B cell (primary cell): ENCODE measurements at regions not wholly inside any gene's neighbourhood (a gene's known extent, or its start where the extent isn't known, plus 50 kb on each side); places are given as distances from the start of the nearest gene placed in this dataset.

Source experiments
- ATAC-seq: fragments of 200-7000 bp; cut with Tn5 transposase; one replicate; pipeline ENCODE4 v1.10.0; 2021; ENCODE audit warnings: low read depth, mild to moderate bottlenecking, moderate number of reproducible peaks, moderate library complexity
- CTCF ChIA-PET: fragments of 350-600 bp; sonication (Branson Sonifier 250); formaldehyde crosslinking; loops from one replicate; lab custom pipeline; 2021; ENCODE audit warnings: antibody characterized with exemption, inconsistent platforms; lab: Charles Lee
- POLR2A ChIA-PET: fragments of 350-600 bp; sonication (Branson Sonifier 250); formaldehyde crosslinking; loops from one replicate; lab custom pipeline; 2021; ENCODE audit warnings: antibody characterized with exemption; lab: Charles Lee
- DNase-seq: peaks from one replicate; pipeline ENCODE4 v3.0.0; 2013
- H2AFZ ChIP-seq: 2 replicates; pipeline ENCODE4 v1.6.1; 2012; ENCODE audit warnings: mild to moderate bottlenecking, low read depth, low read length; ENCODE audit not compliant: insufficient read depth, poor library complexity, severe bottlenecking
- H3K27ac ChIP-seq, 2 donors: 1 replicate in 1 of 2; 2 replicates in 1 of 2; pipeline ENCODE4 v1.5.1; 2012 to 2013; ENCODE audit warnings: low read length in 2 of 2, mild to moderate bottlenecking in 2 of 2, moderate library complexity in 1 of 2
- H3K27me3 ChIP-seq, 4 experiments: fragments of 200-600 bp in 1 of 4; sonication (generic) in 1 of 4; replicated peaks in 1 of 4; 1 replicate in 2 of 4; 2 replicates in 2 of 4; pipeline versions ENCODE4 v1.6.1 to v1.7.0; 2013 to 2016; ENCODE audit warnings: low read length in 3 of 4, mild to moderate bottlenecking in 2 of 4, mixed read lengths in 1 of 4, moderate library complexity in 1 of 4; ENCODE audit not compliant: insufficient read depth in 4 of 4, control insufficient read depth in 3 of 4; ENCODE audit errors: control extremely low read depth in 1 of 4
- H3K36me3 ChIP-seq, 2 experiments: replicated peaks in 1 of 2; 1 replicate in 1 of 2; 2 replicates in 1 of 2; pipeline versions ENCODE4 v1.6.1 to v1.7.1; 2013; ENCODE audit warnings: low read length in 1 of 2; ENCODE audit not compliant: insufficient read depth in 2 of 2, control insufficient read depth in 1 of 2; ENCODE audit errors: control extremely low read depth in 1 of 2, extremely low read depth in 1 of 2
- H3K4me1 ChIP-seq, 2 donors: fragments of 200-600 bp in 1 of 2; sonication (generic) in 1 of 2; 1 replicate in 1 of 2; 2 replicates in 1 of 2; pipeline versions ENCODE4 v1.5.1 to v1.6.1; 2013 to 2017; ENCODE audit warnings: low read length in 2 of 2; ENCODE audit not compliant: control insufficient read depth in 2 of 2, insufficient read depth in 2 of 2
- H3K4me2 ChIP-seq: replicated peaks from 2 replicates; pipeline ENCODE3; 2012; ENCODE audit warnings: mild to moderate bottlenecking, low read depth, low read length; ENCODE audit not compliant: poor library complexity, severe bottlenecking
- H3K4me3 ChIP-seq, 5 experiments: fragments of 200-600 bp in 1 of 5; sonication (generic) in 1 of 5; 1 replicate in 3 of 5; 2 replicates in 2 of 5; pipeline versions ENCODE4 v1.5.1 to v1.7.0; 2011 to 2016; ENCODE audit warnings: low read length in 4 of 5, mild to moderate bottlenecking in 4 of 5, low read depth in 2 of 5, control low read depth in 1 of 5, moderate library complexity in 1 of 5; ENCODE audit not compliant: insufficient read depth in 1 of 5; ENCODE audit errors: control extremely low read depth in 1 of 5, extremely low read depth in 1 of 5
- H3K79me2 ChIP-seq: fragments of 200-600 bp; sonication (generic); one replicate; pipeline ENCODE4 v1.6.0; 2016; ENCODE audit warnings: low read length; ENCODE audit not compliant: control insufficient read depth, insufficient read depth
- H3K9ac ChIP-seq: fragments of 200-600 bp; sonication (generic); 2 replicates; pipeline ENCODE4 v1.6.1; 2017; ENCODE audit warnings: mild to moderate bottlenecking, low read length, moderate library complexity
- H3K9me3 ChIP-seq, 3 donors: one replicate each; pipeline versions ENCODE4 v1.6.1 to v1.7.1; 2013; ENCODE audit warnings: low read length in 2 of 3; ENCODE audit not compliant: control insufficient read depth in 2 of 3, insufficient read depth in 1 of 3; ENCODE audit errors: control extremely low read depth in 1 of 3
- H4K20me1 ChIP-seq: 2 replicates; pipeline ENCODE4 v1.6.0; 2012; ENCODE audit warnings: mild to moderate bottlenecking, low read length; ENCODE audit not compliant: insufficient read depth, control insufficient read depth, poor library complexity, severe bottlenecking
- H3K27ac Mint-ChIP-seq: one replicate; pipeline ENCODE4 v1.8.0; 2021; ENCODE audit warnings: mixed read lengths
- H3K27me3 Mint-ChIP-seq: one replicate; pipeline ENCODE4 v1.8.0; 2021; ENCODE audit warnings: mixed read lengths
- H3K4me1 Mint-ChIP-seq: one replicate; pipeline ENCODE4 v1.8.0; 2021; ENCODE audit warnings: mixed read lengths
- H3K4me3 Mint-ChIP-seq: one replicate; pipeline ENCODE4 v1.8.0; 2021; ENCODE audit warnings: mixed read lengths
- H3K9me3 Mint-ChIP-seq: one replicate; pipeline ENCODE4 v1.8.0; 2022; ENCODE audit warnings: mixed read lengths; ENCODE audit not compliant: insufficient read depth
- EZH2 ChIP-seq: IDR thresholded peaks from 2 replicates; pipeline ENCODE4 v1.6.1; 2012; ENCODE audit warnings: borderline replicate concordance, low read depth, mild to moderate bottlenecking, moderate library complexity, low read length; ENCODE audit not compliant: insufficient read depth, poor library complexity, severe bottlenecking
- WGBS: methylation state at CpG from one replicate; pipeline ENCODE4 v1.1.5; 2013; ENCODE audit warnings: missing lambda C conversion rate; ENCODE audit not compliant: insufficient coverage; 5-methylcytosine and 5-hydroxymethylcytosine counted together
- intact Hi-C: fragments of 100-400 bp; cut with micrococcal nuclease; formaldehyde crosslinking; loops from one replicate; pipeline ENCODE4 v1.10.0; 2022
- TF ChIP-seq, protein P1 (sequence below): fragments of 200-600 bp; IDR thresholded peaks from one replicate; pipeline ENCODE4 v1.8.0; 2022; ENCODE audit warnings: antibody characterized with exemption, mild to moderate bottlenecking

DNA sequence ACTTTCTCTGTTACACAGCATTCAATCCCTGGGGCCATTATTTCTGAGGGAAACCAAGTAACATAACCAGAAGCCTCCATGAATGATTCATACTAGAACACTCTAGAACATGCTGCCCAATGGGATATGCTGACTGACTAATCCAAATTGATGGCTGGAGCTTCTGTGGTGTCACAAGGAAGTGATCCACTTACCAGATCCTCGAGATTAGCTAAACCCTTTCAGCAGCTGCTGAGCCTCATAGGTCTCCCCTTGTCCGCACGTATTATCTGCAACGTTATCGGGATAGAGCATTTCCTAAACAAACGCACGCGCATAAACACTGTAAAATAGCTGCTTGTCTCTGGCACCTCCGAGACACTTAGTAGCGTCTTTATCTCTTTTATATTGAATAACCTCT, 61.2 kb upstream of the PROK2 start:
- Histone ChIP-seq H3K79me2 (no peaks in the 10 kb centered on the region), H4K20me1 (no peaks in the 10 kb centered on the region), H3K36me3 (no peaks in the 10 kb centered on the region), H3K4me1 (no peaks in the 10 kb centered on the region), H2AFZ (no peak overlapping the region), H3K9ac (no peak overlapping the region), H3K4me2 (no peak overlapping the region), H3K9me3 (no peaks in the 10 kb centered on the region), H3K27me3 (peaks cover 0 to 6% (median 4%) of the 10 kb centered on the region in 4 experiments), H3K27ac (no peak overlapping the region), H3K4me3 (no peak overlapping the region)
- 97% methylated on average over 8 of the region's 10 CpGs for WGBS
- intact Hi-C loops: no loop called here
- no peaks in the 10 kb centered on the region for H3K4me1 Mint-ChIP-seq
- peaks cover 42% of the 10 kb centered on the region for H3K27me3 Mint-ChIP-seq
- ChIA-PET CTCF (interaction anchor here (1.3 to 1.5 kb wide), 2 partner anchors 976 to 1240 kb away, joined by 3 read pairs; no protein-coding TSS in a partner anchor), POLR2A (no interaction called here)
- H3K4me3 Mint-ChIP-seq: no peak overlapping the region
- ATAC-seq: no peak
- DNase-seq: no peak
- no peak overlapping the region for H3K27ac Mint-ChIP-seq
- peaks cover 2% of the 10 kb centered on the region for H3K9me3 Mint-ChIP-seq
- TF ChIP-seq, protein P1, sequence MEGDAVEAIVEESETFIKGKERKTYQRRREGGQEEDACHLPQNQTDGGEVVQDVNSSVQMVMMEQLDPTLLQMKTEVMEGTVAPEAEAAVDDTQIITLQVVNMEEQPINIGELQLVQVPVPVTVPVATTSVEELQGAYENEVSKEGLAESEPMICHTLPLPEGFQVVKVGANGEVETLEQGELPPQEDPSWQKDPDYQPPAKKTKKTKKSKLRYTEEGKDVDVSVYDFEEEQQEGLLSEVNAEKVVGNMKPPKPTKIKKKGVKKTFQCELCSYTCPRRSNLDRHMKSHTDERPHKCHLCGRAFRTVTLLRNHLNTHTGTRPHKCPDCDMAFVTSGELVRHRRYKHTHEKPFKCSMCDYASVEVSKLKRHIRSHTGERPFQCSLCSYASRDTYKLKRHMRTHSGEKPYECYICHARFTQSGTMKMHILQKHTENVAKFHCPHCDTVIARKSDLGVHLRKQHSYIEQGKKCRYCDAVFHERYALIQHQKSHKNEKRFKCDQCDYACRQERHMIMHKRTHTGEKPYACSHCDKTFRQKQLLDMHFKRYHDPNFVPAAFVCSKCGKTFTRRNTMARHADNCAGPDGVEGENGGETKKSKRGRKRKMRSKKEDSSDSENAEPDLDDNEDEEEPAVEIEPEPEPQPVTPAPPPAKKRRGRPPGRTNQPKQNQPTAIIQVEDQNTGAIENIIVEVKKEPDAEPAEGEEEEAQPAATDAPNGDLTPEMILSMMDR: no peak
- TF ChIP-seq EZH2: no peak

DNA sequence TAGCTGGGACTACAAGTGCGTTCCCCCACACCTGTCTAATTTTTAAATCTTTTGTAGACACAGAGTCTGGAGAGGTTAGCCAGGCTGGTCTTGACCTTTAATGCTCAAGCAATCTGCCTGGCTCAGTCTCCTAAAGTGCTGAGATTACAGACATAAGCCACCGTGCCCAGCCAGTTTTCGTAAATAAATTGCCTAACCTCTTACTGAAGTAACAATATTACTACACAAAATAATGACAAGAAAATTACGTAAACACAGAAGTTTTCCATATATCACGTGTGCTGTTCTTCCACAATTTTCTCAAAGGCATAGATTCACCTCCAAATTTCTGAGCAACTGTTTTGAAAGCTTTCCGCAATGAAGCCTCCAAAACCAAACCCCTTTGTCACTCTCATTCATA, 58.1 kb upstream of the PROK2 start:
- DNase-seq (no peak), ATAC-seq (no peak)
- H3K9me3 ChIP-seq: no peaks in the 10 kb centered on the region
- intact Hi-C loops: no loop called here
- H3K27me3 ChIP-seq: peaks cover 0 to 6% (median 0%) of the 10 kb centered on the region in 4 experiments
- H3K36me3 ChIP-seq: no peaks in the 10 kb centered on the region
- H3K27ac Mint-ChIP-seq: no peak overlapping the region
- no peaks in the 10 kb centered on the region for H3K79me2 ChIP-seq
- no peaks in the 10 kb centered on the region for H4K20me1 ChIP-seq
- H3K4me1 Mint-ChIP-seq: no peaks in the 10 kb centered on the region
- no peak overlapping the region for H2AFZ ChIP-seq
- 97% methylated on average over 5 of the region's 6 CpGs for WGBS
- no peaks in the 10 kb centered on the region for H3K9me3 Mint-ChIP-seq
- H3K4me1 ChIP-seq: no peaks in the 10 kb centered on the region
- POLR2A ChIA-PET: no interaction called here
- CTCF ChIA-PET: no interaction called here
- H3K9ac ChIP-seq: no peak overlapping the region
- no peak for TF ChIP-seq EZH2
- TF ChIP-seq, protein P1: no peak
- peaks cover 32% of the 10 kb centered on the region for H3K27me3 Mint-ChIP-seq
- no peak overlapping the region for H3K4me2 ChIP-seq
- no peak overlapping the region for H3K4me3 Mint-ChIP-seq
- no peak overlapping the region for H3K4me3 ChIP-seq
- H3K27ac ChIP-seq: no peak overlapping the region
